GM10266 (cell line): ENCODE measurements at regions not wholly inside any gene's neighbourhood (a gene's known extent, or its start where the extent isn't known, plus 50 kb on each side); places are given as distances from the start of the nearest gene placed in this dataset.

ENCODE experiments used
- DNase-seq: peaks from one replicate; pipeline ENCODE4 v3.0.0; 2012; ENCODE audit errors: extremely low spot score
- CTCF ChIP-seq: IDR thresholded peaks from 2 replicates; pipeline ENCODE4 v1.5.1; 2012; ENCODE audit warnings: mild to moderate bottlenecking, low read depth; ENCODE audit not compliant: control insufficient read depth, insufficient read depth; ENCODE audit errors: missing control alignments

GRCh38 chr11:70572974-70573260, 174.6 kb downstream of the CTTN start:
- TF ChIP-seq CTCF = no peak
- no peak for DNase-seq

GRCh38 chr11:70573701-70574151, 175.4 kb downstream of the CTTN start:
- DNase-seq = no peak
- TF ChIP-seq CTCF = no peak

- TF ChIP-seq CTCF = no peak
- DNase-seq = no peak
Measured at GRCh38 chr11:70574725-70575347, 176.5 kb downstream of the CTTN start.

- no peak for TF ChIP-seq CTCF
- no peak for DNase-seq
Measured at GRCh38 chr11:70575396-70576060, 177.2 kb downstream of the CTTN start.

- DNase-seq = no peak
- no peak for TF ChIP-seq CTCF
Measured at GRCh38 chr11:70577258-70577603, 178.9 kb downstream of the CTTN start.

GRCh38 chr11:70577948-70578347, 179.6 kb downstream of the CTTN start:
- TF ChIP-seq CTCF = no peak
- DNase-seq = no peak

GRCh38 chr11:70578371-70578770, 180.0 kb downstream of the CTTN start:
- no peak for TF ChIP-seq CTCF
- DNase-seq = no peak
